ENCODE measurements at regions not wholly inside any gene's neighbourhood (a gene's known extent, or its start where the extent isn't known, plus 50 kb on each side); places are given as distances from the start of the nearest gene placed in this dataset.

- POLR2A ChIA-PET: no interaction called here
- no peaks in the 10 kb centered on the region for H3K36me3 Mint-ChIP-seq
Measured at GRCh38 chr2:59458800-59459199, 1094.7 kb downstream of the BCL11A start.

GRCh38 chr2:59456285-59456684, 1097.2 kb downstream of the BCL11A start:
- no peaks in the 10 kb centered on the region for H3K36me3 Mint-ChIP-seq
- POLR2A ChIA-PET: no interaction called here
- peaks cover 2% of the 10 kb centered on the region for H3K9me3 Mint-ChIP-seq
- no peak for DNase-seq
- no peak overlapping the region for H3K4me3 Mint-ChIP-seq
- CTCF ChIA-PET: no interaction called here
- H3K4me1 Mint-ChIP-seq (ENCODE audit: low read depth): no peaks in the 10 kb centered on the region
- H3K27me3 Mint-ChIP-seq: no peaks in the 10 kb centered on the region
- no peak overlapping the region for H3K27ac Mint-ChIP-seq
- intact Hi-C loops (cut with micrococcal nuclease): no loop called here

More at GRCh38 chr2:59458800-59459199, 1094.7 kb downstream of the BCL11A start:
- intact Hi-C loops (cut with micrococcal nuclease): no loop called here
- Mint-ChIP-seq H3K4me1 (ENCODE audit: low read depth) (no peaks in the 10 kb centered on the region), H3K27ac (no peak overlapping the region), H3K27me3 (no peaks in the 10 kb centered on the region), H3K9me3 (no peaks in the 10 kb centered on the region), H3K4me3 (no peak overlapping the region)
- no peak for DNase-seq
- CTCF ChIA-PET: no interaction called here

GRCh38 chr2:59449274-59449673, 1104.2 kb downstream of the BCL11A start:
- no peaks in the 10 kb centered on the region for H3K4me1 Mint-ChIP-seq (ENCODE audit: low read depth)
- peaks cover 2% of the 10 kb centered on the region for H3K9me3 Mint-ChIP-seq
- POLR2A ChIA-PET: no interaction called here
- no peak for DNase-seq
- no peaks in the 10 kb centered on the region for H3K36me3 Mint-ChIP-seq
- CTCF ChIA-PET: no interaction called here
- no peaks in the 10 kb centered on the region for H3K27me3 Mint-ChIP-seq
- no peak overlapping the region for H3K27ac Mint-ChIP-seq
- H3K4me3 Mint-ChIP-seq: no peak overlapping the region
- intact Hi-C loops (cut with micrococcal nuclease): no loop called here

- H3K4me3 Mint-ChIP-seq: no peak overlapping the region
- H3K4me1 Mint-ChIP-seq (ENCODE audit: low read depth): no peaks in the 10 kb centered on the region
- no peak overlapping the region for H3K27ac Mint-ChIP-seq
- H3K36me3 Mint-ChIP-seq: no peaks in the 10 kb centered on the region
- no peaks in the 10 kb centered on the region for H3K27me3 Mint-ChIP-seq
- CTCF ChIA-PET: no interaction called here
- intact Hi-C loops (cut with micrococcal nuclease): no loop called here
- POLR2A ChIA-PET: no interaction called here
- DNase-seq: no peak
- no peaks in the 10 kb centered on the region for H3K9me3 Mint-ChIP-seq
Measured at GRCh38 chr2:59440491-59440890, 1113.0 kb downstream of the BCL11A start.

- no peak overlapping the region for H3K27ac Mint-ChIP-seq
- no peak overlapping the region for H3K4me3 Mint-ChIP-seq
- DNase-seq: no peak
- H3K27me3 Mint-ChIP-seq: no peaks in the 10 kb centered on the region
- intact Hi-C loops (cut with micrococcal nuclease): no loop called here
- ChIA-PET CTCF (no interaction called here), POLR2A (no interaction called here)
- peaks cover 20% of the 10 kb centered on the region for H3K9me3 Mint-ChIP-seq
- no peaks in the 10 kb centered on the region for H3K4me1 Mint-ChIP-seq (ENCODE audit: low read depth)
- H3K36me3 Mint-ChIP-seq: no peaks in the 10 kb centered on the region
Measured at GRCh38 chr2:59435635-59436034, 1117.8 kb downstream of the BCL11A start.

GRCh38 chr2:59428940-59429339, 1124.5 kb downstream of the BCL11A start:
- DNase-seq: no peak
- no peaks in the 10 kb centered on the region for H3K36me3 Mint-ChIP-seq
- CTCF ChIA-PET: interaction anchor here (0.6 kb wide), 1 partner anchor 1031 kb away, joined by 4 read pairs; no protein-coding TSS in a partner anchor
- H3K4me3 Mint-ChIP-seq: no peak overlapping the region
- POLR2A ChIA-PET: no interaction called here
- intact Hi-C loops (cut with micrococcal nuclease): no loop called here
- H3K4me1 Mint-ChIP-seq (ENCODE audit: low read depth): no peaks in the 10 kb centered on the region
- peaks cover 25% of the 10 kb centered on the region for H3K9me3 Mint-ChIP-seq
- H3K27me3 Mint-ChIP-seq: no peaks in the 10 kb centered on the region
- H3K27ac Mint-ChIP-seq: no peak overlapping the region

GRCh38 chr2:59427980-59428379, 1125.5 kb downstream of the BCL11A start:
- Mint-ChIP-seq H3K27ac (no peak overlapping the region), H3K9me3 (peaks cover 18% of the 10 kb centered on the region), H3K4me1 (ENCODE audit: low read depth) (no peaks in the 10 kb centered on the region), H3K36me3 (no peaks in the 10 kb centered on the region), H3K4me3 (no peak overlapping the region), H3K27me3 (no peaks in the 10 kb centered on the region)
- CTCF ChIA-PET: no interaction called here
- intact Hi-C loops (cut with micrococcal nuclease): no loop called here
- POLR2A ChIA-PET: no interaction called here
- no peak for DNase-seq

- ChIA-PET POLR2A (no interaction called here), CTCF (no interaction called here)
- H3K9me3 Mint-ChIP-seq: peaks cover 5% of the 10 kb centered on the region
Measured at GRCh38 chr2:59425247-59425646, 1128.2 kb downstream of the BCL11A start.

GRCh38 chr2:59413751-59414570, 1139.5 kb downstream of the BCL11A start:
- Mint-ChIP-seq H3K27ac (no peak overlapping the region), H3K27me3 (no peaks in the 10 kb centered on the region), H3K9me3 (peaks cover 28% of the 10 kb centered on the region), H3K4me3 (no peak overlapping the region), H3K4me1 (ENCODE audit: low read depth) (no peaks in the 10 kb centered on the region), H3K36me3 (no peaks in the 10 kb centered on the region)
- ChIA-PET POLR2A (no interaction called here), CTCF (no interaction called here)
- intact Hi-C loops (cut with micrococcal nuclease): no loop called here
- no peak for DNase-seq

More at GRCh38 chr2:59425247-59425646, 1128.2 kb downstream of the BCL11A start:
- intact Hi-C loops (cut with micrococcal nuclease): no loop called here
- DNase-seq: no peak
- Mint-ChIP-seq H3K4me3 (no peak overlapping the region), H3K27ac (no peak overlapping the region), H3K4me1 (ENCODE audit: low read depth) (no peaks in the 10 kb centered on the region), H3K27me3 (no peaks in the 10 kb centered on the region), H3K36me3 (no peaks in the 10 kb centered on the region)

GRCh38 chr2:59399126-59399525, 1154.3 kb downstream of the BCL11A start:
- H3K27me3 Mint-ChIP-seq: no peaks in the 10 kb centered on the region
- no peaks in the 10 kb centered on the region for H3K36me3 Mint-ChIP-seq
- intact Hi-C loops (cut with micrococcal nuclease): no loop called here
- ChIA-PET CTCF (no interaction called here), POLR2A (no interaction called here)
- H3K4me1 Mint-ChIP-seq (ENCODE audit: low read depth): no peaks in the 10 kb centered on the region
- no peak for DNase-seq
- no peak overlapping the region for H3K4me3 Mint-ChIP-seq
- H3K27ac Mint-ChIP-seq: no peak overlapping the region
- H3K9me3 Mint-ChIP-seq: peaks cover 10% of the 10 kb centered on the region

- intact Hi-C loops (cut with micrococcal nuclease): no loop called here
- POLR2A ChIA-PET: no interaction called here
- DNase-seq: no peak
- Mint-ChIP-seq H3K9me3 (peaks cover 11% of the 10 kb centered on the region), H3K36me3 (no peaks in the 10 kb centered on the region), H3K4me3 (no peak overlapping the region), H3K4me1 (ENCODE audit: low read depth) (no peaks in the 10 kb centered on the region), H3K27ac (no peak overlapping the region), H3K27me3 (no peaks in the 10 kb centered on the region)
- CTCF ChIA-PET: no interaction called here
Measured at GRCh38 chr2:59398081-59398480, 1155.4 kb downstream of the BCL11A start.

- no peak for DNase-seq
- H3K27me3 Mint-ChIP-seq: no peaks in the 10 kb centered on the region
- ChIA-PET POLR2A (no interaction called here), CTCF (no interaction called here)
- no peak overlapping the region for H3K27ac Mint-ChIP-seq
- no peaks in the 10 kb centered on the region for H3K36me3 Mint-ChIP-seq
- no peak overlapping the region for H3K4me3 Mint-ChIP-seq
- intact Hi-C loops (cut with micrococcal nuclease): no loop called here
- peaks cover 5% of the 10 kb centered on the region for H3K9me3 Mint-ChIP-seq
- H3K4me1 Mint-ChIP-seq (ENCODE audit: low read depth): no peaks in the 10 kb centered on the region
Measured at GRCh38 chr2:59395119-59395518, 1154.0 kb upstream of the FANCL start.

- POLR2A ChIA-PET: no interaction called here
- H3K9me3 Mint-ChIP-seq: peaks cover 5% of the 10 kb centered on the region
- H3K4me1 Mint-ChIP-seq (ENCODE audit: low read depth): no peaks in the 10 kb centered on the region
- no peaks in the 10 kb centered on the region for H3K36me3 Mint-ChIP-seq
- H3K27ac Mint-ChIP-seq: no peak overlapping the region
- DNase-seq: no peak
- CTCF ChIA-PET: no interaction called here
- intact Hi-C loops (cut with micrococcal nuclease): no loop called here
- H3K27me3 Mint-ChIP-seq: no peaks in the 10 kb centered on the region
- H3K4me3 Mint-ChIP-seq: no peak overlapping the region
Measured at GRCh38 chr2:59391896-59392295, 1150.8 kb upstream of the FANCL start.
